ENCODE measurements at regions not wholly inside any gene's neighbourhood (a gene's known extent, or its start where the extent isn't known, plus 50 kb on each side); places are given as distances from the start of the nearest gene placed in this dataset.
"Not testable (repeated sequence)": the region's sequence is repeated elsewhere in the genome, so short reads cannot be mapped to it uniquely, and the experiment has no call there.

DNA sequence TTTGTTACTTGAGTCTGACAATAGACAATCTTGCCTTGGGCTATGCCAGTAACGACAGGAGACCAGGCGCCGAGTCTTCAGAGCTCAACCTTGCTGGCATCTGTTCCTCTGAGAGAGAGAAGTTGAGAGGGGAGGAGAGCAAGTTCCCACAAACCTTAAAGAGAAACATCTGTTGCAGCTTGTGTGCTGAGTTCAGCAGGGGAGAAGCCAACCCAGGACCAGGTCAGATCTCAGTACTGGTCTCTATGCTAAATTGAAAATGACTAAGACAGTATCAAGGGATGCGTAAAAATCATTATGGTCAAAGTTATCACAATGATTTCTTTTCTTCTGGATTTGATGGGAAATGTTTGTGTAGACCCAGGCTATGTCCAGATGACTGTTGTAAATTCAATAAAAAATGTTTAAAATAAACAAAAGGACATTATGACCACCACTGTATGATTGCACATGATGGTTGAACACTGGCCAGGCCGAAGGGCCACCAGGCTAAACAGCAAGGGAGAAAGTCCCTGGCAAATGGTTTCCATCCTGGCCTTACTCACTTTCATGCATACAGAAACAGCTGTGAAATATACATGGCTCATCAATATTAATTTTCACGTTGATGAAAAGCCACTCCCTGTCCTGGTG, 100.3 kb upstream of the PMAIP1 start:
- DNase-seq = no peak

DNA sequence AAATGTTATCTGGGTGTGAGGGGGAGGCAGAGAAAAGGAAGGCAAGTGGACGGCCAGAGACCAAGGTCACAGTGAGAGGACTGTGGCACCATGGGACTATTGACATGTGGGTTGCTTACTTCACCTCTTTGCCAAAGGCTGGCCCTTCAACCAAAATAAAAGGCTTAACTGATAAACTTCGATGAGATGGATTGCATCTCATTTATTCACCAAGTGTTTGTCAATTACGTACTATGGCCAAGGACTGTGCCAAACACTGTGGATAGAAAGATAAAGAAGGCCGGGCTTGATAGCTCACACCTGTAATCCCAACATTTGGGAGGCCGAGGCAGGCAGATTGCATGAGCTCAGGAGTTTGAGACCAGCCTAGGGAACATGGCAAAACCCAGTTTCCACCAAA, 98.7 kb upstream of the CCBE1 start:
- no peak for DNase-seq

DNA sequence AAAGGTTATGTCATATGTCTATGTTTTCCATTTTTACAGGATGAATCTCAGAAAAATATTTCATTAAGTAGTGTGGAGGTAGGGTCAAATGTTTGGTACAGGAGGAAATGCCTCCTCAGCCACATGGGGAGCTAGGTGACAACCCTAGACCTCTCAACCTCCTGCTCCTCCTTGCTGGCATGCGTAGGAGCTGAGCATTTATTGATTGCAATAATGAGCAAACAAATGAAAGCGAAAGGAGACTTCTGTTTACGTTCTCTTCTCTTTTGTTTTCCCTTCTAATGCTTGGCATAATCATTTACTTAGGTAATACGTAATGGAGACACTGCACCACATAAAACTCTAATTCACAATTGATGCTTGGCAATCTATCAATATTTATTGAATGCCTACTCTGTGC, 95.1 kb upstream of the CCBE1 start:
- DNase-seq = no peak

DNA sequence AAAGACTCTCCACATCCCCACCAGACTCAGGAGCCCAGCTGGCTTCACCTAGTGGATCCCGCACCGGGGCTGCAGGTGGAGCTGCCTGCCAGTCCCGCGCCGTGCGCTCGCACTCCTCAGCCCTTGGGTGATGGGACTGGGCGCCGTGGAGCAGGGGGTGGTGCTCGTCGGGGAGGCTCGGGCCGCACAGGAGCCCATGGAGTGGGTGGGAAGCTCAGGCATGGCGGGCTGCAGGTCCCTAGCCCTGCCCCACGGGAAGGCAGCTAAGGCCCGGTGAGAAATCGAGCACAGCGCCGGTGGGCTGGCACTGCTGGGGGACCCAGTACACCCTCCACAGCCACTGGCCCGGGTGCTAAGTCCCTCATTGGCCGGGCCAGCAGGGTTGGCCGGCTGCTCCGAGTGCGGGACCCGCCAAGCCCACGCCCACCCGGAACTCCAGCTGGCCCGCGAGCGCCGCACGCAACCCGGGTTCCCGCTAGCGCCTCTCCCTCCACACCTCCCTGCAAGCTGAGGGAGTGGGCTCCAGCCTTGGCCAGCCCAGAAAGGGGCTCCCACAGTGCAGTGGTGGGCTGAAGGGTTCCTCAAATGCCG, 93.2 kb upstream of the CCBE1 start:
- DNase-seq = not testable (repeated sequence)

DNA sequence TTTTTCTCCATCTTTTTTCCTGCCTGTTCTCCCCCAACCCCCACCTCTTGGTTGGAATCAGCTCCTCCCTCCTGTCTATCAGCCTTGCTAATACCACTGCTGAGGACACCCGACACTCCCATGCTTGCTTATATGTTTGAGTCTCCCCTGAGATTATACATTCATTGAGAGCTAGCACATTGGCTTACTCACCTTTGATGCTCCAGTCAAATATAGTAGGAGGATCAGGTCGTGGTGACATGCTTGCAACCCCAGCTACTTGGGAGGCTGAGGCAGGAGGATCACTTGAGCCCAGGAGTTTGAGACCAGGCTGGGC, 91.5 kb upstream of the CCBE1 start:
- no peak for DNase-seq

DNA sequence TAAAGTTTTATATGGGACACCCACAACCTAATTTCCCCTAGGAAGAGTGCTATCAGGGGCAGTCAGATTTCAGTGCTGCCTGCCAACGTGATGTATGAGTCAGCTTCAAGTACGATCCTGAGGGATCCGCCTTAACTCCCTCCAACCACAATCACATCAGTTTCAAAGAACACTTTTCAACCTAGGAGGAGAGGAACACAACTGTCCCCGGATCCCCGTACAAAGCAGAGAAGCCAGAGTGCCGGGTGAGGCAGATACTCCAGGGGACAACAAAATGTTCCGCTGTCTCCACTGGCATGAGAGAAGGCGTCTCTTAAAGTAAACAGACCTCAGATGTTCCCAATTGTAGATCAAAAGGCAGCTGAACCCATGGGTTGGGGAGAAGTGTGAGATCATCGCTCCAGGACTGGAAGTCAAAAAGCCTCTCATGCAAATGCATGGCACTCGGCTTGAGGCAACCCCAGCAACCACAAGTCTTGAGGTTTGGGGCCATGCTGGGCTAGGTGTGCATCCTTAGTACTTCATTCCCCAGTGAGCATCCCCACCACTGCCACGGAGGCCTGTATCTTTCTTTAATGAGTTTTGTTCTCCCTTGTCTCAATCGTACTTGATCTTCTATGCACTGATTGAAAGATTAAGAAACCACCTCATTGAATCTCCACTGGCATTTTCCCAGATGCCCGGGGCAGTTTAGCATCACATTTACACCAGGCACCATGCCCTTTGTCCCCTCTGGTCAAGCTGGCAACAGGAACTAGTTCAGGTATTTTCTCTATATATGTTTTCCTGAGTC, 91.0 kb upstream of the CCBE1 start:
- no peak for DNase-seq

DNA sequence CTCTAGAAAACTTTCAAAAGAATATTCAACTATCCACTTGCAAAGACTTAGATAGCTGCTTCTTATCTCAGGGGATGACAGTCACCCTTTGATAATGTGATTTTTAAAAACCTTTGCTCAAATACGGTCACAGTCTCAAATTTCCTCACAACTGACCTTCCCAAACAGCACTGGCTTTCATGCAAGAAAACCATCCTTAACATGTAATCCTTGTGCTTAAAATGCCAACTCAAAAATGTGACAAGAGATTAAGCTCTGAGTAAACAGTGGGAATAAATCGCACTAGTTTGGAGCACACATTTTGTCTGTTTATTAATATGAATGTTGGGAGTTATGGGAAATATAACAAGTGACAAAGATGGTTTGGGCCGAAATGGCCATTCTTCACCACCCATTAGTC, 87.5 kb upstream of the CCBE1 start:
- DNase-seq = no peak

DNA sequence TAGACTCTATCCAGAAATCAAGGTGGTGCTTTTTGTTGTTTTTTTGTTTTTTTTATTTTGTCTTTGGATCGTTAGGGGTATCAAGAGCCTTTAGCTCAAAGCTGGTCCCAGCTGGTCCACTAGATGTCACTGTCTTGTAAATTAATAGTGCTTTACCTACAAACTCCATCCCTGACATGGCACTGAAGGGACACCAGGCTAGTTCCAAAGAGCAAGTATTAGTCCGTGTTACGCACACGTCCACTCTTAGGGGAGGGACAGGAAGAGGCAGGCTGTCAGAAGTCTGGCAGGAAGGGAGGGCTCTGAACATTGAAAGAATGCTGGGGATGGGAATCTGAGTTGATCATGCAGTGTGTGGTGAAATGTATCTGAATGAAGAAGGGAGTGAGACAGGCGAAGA, 85.9 kb upstream of the CCBE1 start:
- DNase-seq = peak; percentile 8

DNA sequence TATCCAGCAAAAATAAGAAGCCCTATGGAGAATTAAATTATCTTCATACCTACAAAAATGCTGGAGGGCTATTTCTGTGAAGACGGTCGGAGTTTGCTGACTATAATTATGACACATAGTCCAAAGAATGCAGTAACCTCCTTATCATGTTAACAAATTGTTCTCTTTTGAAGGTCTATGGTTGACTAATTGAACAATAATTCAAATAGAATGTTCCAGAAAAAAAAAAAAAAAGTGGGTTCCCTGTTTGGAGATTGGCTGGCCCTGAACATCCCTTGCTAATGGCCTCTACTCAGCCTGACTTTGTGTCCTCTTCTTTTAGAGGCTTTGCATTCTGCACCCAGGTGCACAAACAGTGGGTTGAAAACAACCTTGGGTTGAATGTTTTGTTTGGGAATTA, 82.8 kb upstream of the CCBE1 start:
- no peak for DNase-seq

DNA sequence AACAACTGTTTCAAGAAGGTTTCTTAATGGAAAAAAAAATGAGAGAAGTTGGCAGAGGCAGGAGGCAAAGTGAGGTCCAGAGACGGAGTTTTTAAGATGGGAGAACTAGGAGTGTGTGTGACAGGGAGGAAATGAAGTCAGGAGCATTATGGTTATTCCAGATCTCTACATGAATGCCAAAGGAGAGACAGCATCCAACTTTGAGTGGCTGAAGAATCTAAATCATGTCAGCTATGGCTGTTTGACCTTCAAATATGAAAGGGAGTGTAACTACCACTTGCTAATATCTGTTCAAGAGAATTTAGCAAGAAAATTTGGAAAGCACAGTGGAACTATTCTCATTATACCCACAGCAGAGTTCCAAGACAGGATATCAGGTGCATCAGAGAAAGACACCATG, 81.2 kb upstream of the CCBE1 start:
- no peak for DNase-seq

DNA sequence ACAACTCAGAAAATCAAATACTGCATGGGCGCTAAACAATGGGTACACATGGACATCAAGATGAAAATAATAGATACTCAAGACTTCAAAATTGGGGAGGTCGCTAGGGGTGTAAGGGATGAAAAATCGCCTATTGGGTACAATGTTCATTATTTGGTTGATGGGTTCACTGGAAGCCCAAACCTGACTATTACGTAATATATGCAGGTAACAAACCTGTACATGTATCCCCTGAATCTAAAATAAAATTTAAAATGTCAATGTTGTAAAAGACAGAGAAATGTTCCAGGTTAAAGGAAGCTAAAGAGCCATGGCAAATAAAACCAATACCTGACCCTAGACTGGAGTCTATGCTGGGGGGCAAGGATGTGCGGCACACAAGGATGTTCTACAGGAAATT, 80.4 kb upstream of the CCBE1 start:
- no peak for DNase-seq

DNA sequence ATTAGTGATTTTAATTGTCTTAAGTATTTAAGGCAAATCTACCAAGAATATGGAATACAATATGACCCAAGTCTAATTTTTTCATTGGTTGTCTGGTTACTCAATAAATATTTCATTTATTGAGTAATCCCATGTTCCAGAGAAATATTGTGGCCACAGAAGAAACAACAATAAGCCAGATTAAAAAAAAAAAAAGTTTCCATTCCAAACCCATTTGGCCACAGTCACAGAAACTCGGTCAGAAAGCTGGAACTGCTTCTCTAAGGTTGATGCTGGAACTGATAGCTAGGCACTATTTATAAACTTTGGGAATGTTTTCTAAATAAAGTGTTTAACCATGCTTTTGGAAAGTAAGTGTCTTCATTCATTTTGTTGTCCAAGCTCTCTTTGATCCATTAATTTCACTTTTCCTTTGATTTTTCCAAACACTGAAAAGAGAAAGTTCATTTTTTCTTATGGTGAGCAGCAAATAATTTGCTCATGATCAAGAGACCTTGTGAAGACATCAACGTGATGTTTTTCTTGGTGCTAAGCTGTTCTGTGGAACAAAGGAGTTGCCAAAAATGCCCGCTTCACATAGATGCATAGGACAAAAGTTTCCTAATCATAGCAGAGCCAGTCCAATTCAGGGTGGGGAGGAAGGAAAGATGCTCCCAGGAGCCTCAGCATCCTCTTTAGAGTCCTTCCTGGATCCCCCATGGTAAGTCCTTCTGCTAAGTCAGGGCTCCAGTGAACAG, 72.1 kb upstream of the CCBE1 start:
- no peak for DNase-seq

DNA sequence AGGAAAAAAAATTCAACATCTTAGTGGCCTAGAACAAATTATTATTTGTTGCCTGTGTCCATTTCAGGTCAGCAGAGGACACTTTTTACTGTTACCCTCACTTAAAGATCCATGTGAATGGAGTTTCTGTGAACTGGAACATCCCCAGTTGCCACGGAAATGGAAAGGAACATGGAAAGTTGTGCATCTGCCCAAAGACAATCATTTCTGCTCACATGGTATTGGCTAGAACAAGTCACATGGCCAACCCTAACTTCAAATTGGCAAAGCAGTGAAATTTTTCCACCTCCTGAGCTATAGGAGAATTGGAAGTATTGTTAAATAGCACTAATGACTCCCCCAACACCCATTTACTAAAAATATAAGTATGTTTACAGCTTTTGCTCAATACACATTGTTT, 71.2 kb upstream of the CCBE1 start:
- DNase-seq = no peak

DNA sequence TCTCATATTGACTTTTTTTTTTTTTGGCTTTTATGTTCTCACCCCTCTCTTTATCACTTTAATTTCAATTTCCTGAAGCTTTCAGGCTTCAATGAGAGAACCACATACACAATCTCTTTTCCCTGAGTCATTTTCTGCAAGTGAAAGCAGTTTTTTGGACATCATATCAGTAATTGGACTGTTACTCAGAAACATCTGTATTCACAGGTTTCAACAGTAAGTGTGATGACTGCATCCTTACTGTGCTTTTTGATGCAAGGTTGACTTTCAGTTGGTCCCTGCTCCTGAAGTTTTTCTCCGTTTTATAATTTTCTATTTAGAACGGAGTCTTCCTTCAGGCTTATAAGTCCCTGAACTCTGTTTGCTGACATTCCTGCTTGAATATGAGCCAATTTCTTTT, 70.5 kb upstream of the CCBE1 start:
- DNase-seq = no peak

DNA sequence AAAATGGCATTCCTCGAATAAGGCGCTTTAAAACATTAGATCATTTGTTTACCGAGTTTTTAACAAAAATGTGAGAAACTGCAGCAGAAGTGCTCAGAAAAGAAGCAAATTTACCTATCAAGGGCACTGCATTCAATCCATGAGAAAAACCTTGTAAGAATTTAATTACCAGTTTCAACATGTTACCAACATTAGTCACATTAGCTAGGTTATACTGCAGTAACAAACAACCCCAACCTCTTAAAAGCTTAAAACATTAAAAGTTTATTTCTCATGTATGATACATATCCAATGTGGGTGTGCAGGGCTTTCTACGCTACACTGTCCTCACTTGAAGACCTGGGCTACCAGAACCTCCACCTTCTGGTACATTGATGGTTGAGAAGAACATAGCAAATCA, 68.1 kb upstream of the CCBE1 start:
- DNase-seq = no peak

DNA sequence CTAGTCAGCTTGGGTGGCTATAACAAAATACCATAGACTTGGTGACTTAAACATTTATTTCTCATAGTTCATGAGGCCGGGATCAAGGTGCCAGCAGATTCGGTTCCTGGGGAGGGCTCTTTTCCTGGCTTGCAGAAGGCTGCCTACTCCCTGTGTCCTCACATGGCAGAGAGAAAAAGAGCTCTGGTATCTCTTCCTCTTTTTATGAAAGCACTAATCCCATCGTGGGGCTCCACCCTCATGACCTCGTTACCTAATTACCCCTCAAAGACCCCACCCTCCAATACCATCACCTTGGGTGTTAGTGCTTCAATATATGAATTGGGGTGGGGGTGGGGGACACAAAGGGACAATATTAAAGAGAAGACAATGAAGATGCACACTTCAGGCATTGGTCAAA, 67.1 kb upstream of the CCBE1 start:
- DNase-seq = no peak

DNA sequence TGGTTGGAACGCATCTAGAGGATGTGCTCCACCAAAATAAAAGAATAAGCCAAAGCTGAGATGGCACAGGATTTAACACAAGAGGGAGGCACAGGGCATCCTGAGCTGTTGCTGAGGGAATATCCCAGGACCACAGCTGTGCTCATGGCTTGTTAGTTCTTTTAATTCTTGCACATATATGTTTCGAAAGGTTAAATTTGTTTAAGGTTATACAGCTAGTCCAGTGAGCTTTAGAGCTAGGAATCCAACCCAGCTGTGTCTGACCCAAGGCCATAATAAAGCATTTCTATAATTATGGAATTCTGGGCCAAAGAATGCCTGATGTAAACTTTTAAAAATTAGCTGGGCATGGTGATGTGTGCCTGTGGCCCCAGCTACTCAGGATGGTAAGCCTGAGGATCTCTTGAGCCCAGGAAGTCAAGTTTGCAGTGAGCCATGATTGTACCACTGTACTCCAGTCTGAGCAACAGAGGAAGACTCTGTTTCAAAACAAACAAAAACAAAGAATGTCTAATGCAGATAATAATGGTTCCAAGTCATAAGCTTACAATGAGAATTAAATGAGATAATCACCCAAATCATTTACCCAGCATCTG, 66.4 kb upstream of the CCBE1 start:
- no peak for DNase-seq

DNA sequence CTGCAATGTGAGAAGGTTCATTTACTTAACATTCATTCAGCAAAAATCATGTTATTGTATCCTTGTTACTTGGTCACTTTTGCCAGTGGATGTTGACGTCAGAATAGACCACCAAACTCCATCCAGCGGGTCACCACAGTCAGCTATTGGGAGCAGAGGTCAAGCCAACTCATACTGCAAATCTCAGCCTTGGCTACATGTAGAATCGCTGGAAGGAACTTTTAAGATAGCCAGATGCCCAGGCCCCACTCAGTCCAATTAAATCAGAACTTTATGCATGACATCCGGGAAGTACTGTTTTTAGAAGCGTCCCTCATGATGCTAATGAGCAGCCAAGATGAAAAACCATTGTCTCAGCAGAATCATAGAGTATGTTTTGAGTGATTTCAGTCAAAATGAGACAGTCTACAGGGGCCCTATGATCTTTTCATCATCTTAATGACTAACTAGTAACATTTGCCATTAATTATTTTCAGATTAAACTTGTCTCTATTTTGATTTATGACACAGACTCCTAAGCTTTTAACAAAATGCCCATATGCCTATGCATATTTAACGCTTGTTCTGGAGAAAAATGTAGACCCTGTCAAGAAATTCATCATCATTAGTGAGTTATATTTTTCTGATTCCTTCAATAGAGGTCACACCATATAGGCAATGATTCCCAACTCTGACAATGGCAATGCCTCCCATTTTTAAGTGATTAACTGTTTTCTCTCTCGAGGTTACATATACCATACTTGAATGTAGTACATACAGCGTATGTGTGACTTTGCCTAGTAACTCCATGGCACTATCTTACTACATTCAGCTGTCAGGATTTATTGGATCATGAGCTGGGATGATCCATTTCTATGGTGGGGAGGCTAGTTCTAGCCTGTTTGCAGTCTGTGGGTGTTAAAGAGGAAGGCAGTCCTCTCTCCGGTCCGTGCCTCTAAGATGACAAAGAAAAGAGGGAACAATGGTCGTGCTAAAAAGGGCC, 63.7 kb upstream of the CCBE1 start:
- no peak for DNase-seq

DNA sequence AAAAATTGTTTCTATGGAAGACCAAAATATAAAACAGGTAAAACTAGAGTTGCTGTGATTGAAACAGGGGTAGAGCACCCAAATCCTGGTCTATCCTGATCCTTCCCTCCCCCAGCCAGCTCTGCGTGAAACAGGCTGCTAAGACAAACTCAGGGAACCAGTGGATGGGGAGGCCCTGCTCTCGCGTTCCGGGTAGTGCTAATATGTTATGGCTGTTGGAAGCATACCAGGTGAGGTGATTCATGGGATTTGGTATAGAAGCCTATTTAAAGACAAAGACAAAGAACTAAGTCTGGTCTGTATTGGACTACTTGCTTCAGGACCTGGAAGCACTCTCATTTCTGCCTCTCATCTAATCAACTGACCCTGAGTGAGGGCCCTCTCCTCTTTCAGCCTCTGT, 63.0 kb upstream of the CCBE1 start:
- no peak for DNase-seq

DNA sequence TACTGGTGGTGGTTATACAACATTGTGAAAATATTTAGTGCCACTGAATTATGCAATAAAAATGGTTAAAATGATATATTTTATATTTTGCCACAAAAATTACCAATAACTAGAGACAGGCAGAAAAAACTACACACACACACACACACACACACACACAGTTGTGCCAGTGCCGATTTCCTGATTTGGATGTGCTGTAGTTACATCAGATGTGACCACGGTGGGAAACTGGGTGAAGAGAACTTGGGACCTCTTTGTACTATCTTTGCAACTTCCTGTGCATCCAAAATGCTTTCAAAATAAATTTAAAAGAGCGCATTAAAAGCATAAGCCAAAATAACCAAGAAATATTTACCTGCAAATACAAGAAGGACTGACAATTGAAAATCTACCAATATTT, 61.6 kb upstream of the CCBE1 start:
- no peak for DNase-seq

DNA sequence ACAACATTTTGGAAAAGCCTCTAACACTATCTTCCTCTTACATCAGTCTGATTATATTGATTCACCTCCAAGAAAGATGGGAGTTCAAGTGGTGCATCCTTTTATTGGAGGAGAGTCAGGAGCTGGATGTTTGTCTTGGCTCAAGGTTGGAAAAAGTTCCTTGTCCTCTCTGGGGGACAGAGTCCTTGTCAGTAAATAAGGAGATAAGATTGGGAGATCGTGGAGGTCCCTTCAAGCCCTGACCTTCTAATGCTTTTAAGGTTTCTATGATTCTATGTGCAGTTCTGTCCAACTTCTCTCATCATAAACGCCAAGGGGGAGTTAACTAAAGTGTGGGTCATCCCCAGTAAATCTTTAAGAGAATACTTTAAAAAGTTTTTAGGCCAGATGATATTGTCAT, 60.9 kb upstream of the CCBE1 start:
- DNase-seq = no peak

DNA sequence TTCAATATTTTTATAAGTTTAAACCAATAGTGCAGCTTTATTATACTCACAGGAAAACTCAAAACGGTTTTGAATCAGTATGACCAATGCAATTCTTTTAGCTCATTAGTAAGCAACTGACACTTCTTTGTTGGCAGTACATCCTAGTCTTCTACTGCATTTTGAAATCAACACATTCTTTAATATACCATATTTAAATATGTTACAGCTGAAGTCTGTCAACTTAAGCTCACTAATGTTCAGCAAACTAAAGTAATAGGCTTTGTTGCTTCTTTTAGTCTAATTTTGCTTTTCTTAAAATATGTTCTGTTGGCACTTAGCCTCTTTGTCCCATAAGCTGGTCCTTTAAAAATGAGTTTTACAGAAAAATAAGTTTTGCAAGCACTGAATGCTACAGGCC, 55.4 kb upstream of the CCBE1 start:
- DNase-seq = no peak

Data from CD4-positive, alpha-beta T cell treated with Interleukin-21 for 1 hour (primary cell).